HG02642 (cell line): ENCODE measurements at regions not wholly inside any gene's neighbourhood (a gene's known extent, or its start where the extent isn't known, plus 50 kb on each side); places are given as distances from the start of the nearest gene placed in this dataset.
"Not testable (repeated sequence)": the region's sequence is repeated elsewhere in the genome, so short reads cannot be mapped to it uniquely, and the experiment has no call there.

ENCODE experiments used
- ATAC-seq: cut with Tn5 transposase; IDR thresholded peaks from one replicate; pipeline ENCODE4 v1.9.1; 2021; ENCODE audit warnings: mild to moderate bottlenecking; ENCODE audit not compliant: unreplicated experiment, poor library complexity

GRCh38 chr13:21314976-21315375 lies 138.5 kb downstream of the MRPL57 start:
- not testable (repeated sequence) for ATAC-seq

- ATAC-seq, result no peak
Observed at GRCh38 chr13:21316376-21316775, 139.9 kb downstream of the MRPL57 start.

DNA sequence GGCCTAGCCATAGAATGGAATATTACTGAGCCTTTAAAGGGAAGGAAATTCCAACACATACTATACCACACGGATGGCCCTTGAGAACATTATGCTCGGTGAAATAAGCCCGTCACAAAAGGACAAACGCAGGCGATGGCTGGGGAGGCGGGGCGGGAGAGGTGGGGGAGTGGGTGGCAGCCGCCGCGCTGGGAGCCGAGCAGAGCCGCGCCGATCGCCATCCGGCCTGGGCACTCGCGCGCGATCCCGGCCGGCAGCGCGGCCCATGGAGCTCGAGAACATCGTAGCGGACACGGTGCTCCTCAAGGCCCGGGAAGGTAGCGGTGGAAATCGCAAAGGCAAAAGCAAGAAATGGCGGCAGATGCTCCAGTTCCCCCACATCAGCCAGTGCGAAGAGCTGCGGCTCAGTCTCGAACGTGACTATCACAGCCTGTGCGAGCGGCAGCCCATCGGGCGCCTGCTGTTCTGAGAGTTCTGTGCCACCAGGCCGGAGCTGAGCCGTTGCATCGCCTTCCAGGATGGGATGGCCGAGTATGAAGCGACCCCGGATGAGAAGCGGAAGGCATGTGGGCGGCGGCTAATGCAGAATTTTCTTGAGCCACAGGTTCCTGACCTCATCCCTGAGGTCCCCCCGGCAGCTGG lies 140.1 kb downstream of the ZDHHC20 start:
- no peak for ATAC-seq

GRCh38 chr13:21319869-21320641 lies 139.0 kb downstream of the ZDHHC20 start:
- no peak for ATAC-seq

DNA sequence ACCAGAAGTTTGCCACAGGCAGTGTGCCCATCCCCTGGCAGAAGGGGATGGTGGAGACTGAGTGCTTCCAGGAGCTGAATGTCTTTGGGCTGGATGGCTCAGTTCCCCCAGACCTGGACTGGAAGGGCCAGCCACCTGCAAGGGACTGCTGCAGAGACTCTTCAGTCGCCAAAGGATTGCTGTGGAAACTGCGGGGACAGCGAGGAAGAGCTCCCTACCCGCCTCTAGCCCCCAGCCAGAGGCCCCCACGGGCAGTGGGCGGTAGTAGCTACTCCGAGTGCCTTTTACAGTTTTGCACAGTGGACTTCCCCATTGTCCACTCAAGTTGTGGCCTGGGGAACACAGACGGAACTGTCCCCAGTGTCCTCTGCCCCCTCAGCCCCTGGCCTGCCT lies 138.5 kb downstream of the ZDHHC20 start:
- no peak for ATAC-seq

GRCh38 chr13:21321269-21321668 lies 137.8 kb downstream of the ZDHHC20 start:
- ATAC-seq, result no peak

- no peak for ATAC-seq
Observed at GRCh38 chr13:21322327-21322965, 136.7 kb downstream of the ZDHHC20 start.
